Stimulated activated CD4-positive, alpha-beta T cell treated with anti-CD3 and anti-CD28 coated beads, Interleukin-4, amount 100 ng/mL, for 4 hours (primary cell): ENCODE measurements at regions not wholly inside any gene's neighbourhood (a gene's known extent, or its start where the extent isn't known, plus 50 kb on each side); places are given as distances from the start of the nearest gene placed in this dataset.

Experiments
- DNase-seq, 2 experiments: peaks; one replicate each; pipeline ENCODE4 v3.0.0-alpha.2; 2020

- DNase-seq, result no peak
Observed at GRCh38 chr17:79273660-79274059, 199.0 kb downstream of the ENGASE start.

GRCh38 chr17:79272666-79273219 lies 198.1 kb downstream of the ENGASE start:
- DNase-seq, result no peak

- DNase-seq, result no peak
Observed at GRCh38 chr17:79272220-79272619, 197.6 kb downstream of the ENGASE start.

GRCh38 chr17:79269620-79270019 lies 195.0 kb downstream of the ENGASE start:
- DNase-seq, result no peak

- no peak for DNase-seq
Observed at GRCh38 chr17:79263191-79263590, 188.6 kb downstream of the ENGASE start.

- DNase-seq, result no peak
Observed at GRCh38 chr17:79262624-79263023, 188.0 kb downstream of the ENGASE start.

GRCh38 chr17:79261355-79262072 lies 186.9 kb downstream of the ENGASE start:
- DNase-seq, result no peak

- no peak for DNase-seq
Observed at GRCh38 chr17:79258843-79259242, 184.2 kb downstream of the ENGASE start.

- no peak for DNase-seq
Observed at GRCh38 chr17:79258041-79258440, 183.4 kb downstream of the ENGASE start.

- no peak for DNase-seq
Observed at GRCh38 chr17:79255926-79256585, 181.4 kb downstream of the ENGASE start.

GRCh38 chr17:79255456-79255855 lies 180.8 kb downstream of the ENGASE start:
- no peak for DNase-seq

GRCh38 chr17:79255046-79255445 lies 180.4 kb downstream of the ENGASE start:
- DNase-seq, result no peak

GRCh38 chr17:79252886-79253285 lies 178.3 kb downstream of the ENGASE start:
- no peak for DNase-seq

GRCh38 chr17:79251824-79252223 lies 177.2 kb downstream of the ENGASE start:
- no peak for DNase-seq

GRCh38 chr17:79249929-79250521 lies 175.4 kb downstream of the ENGASE start:
- DNase-seq, result no peak

- no peak for DNase-seq
Observed at GRCh38 chr17:79248843-79249493, 174.3 kb downstream of the ENGASE start.

- no peak for DNase-seq
Observed at GRCh38 chr17:79246225-79247190, 171.9 kb downstream of the ENGASE start.

GRCh38 chr17:79244665-79245064 lies 170.0 kb downstream of the ENGASE start:
- no peak for DNase-seq

GRCh38 chr17:79243996-79244395 lies 169.4 kb downstream of the ENGASE start:
- DNase-seq, result no peak

GRCh38 chr17:79243603-79243990 lies 169.0 kb downstream of the ENGASE start:
- no peak for DNase-seq

GRCh38 chr17:79242873-79243602 lies 168.4 kb downstream of the ENGASE start:
- no peak for DNase-seq
